ENCODE measurements at regions not wholly inside any gene's neighbourhood (a gene's known extent, or its start where the extent isn't known, plus 50 kb on each side); places are given as distances from the start of the nearest gene placed in this dataset.
"Not testable (repeated sequence)": the region's sequence is repeated elsewhere in the genome, so short reads cannot be mapped to it uniquely, and the experiment has no call there.

DNA sequence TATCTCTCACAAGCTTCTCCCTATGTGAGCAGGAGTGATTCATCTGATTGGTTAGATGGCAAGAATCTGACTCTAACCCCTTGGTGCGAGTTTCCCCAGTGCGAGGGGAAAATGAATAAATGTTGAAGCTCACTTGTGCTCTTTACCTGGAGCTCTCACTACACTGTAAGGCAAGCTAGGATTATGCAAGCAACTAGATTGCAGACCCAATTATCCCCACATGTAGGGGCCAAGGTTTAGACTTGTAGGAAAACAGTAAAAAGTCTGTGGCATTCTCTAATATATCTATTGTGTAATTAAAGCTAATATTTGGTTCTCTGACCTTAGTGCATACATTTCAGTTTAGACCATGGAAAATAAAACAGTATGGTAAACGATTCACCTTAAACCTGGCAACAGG, 247.2 kb downstream of the UBE2NL start:
- TF ChIP-seq, protein P1, sequence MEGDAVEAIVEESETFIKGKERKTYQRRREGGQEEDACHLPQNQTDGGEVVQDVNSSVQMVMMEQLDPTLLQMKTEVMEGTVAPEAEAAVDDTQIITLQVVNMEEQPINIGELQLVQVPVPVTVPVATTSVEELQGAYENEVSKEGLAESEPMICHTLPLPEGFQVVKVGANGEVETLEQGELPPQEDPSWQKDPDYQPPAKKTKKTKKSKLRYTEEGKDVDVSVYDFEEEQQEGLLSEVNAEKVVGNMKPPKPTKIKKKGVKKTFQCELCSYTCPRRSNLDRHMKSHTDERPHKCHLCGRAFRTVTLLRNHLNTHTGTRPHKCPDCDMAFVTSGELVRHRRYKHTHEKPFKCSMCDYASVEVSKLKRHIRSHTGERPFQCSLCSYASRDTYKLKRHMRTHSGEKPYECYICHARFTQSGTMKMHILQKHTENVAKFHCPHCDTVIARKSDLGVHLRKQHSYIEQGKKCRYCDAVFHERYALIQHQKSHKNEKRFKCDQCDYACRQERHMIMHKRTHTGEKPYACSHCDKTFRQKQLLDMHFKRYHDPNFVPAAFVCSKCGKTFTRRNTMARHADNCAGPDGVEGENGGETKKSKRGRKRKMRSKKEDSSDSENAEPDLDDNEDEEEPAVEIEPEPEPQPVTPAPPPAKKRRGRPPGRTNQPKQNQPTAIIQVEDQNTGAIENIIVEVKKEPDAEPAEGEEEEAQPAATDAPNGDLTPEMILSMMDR (IDR thresholded peaks at IDR 0.05): not testable (repeated sequence)
- not testable (repeated sequence) for TF ChIP-seq POLR2A (IDR thresholded peaks at IDR 0.05)

Data from thyroid gland (tissue), 4 donors.